ENCODE measurements at regions not wholly inside any gene's neighbourhood (a gene's known extent, or its start where the extent isn't known, plus 50 kb on each side); places are given as distances from the start of the nearest gene placed in this dataset.

- H3K9me3 ChIP-seq (ENCODE audit: low read depth), result no peaks in the 10 kb centered on the region
- no peaks in the 10 kb centered on the region for H3K36me3 ChIP-seq (ENCODE audit: low read depth)
- no peaks in the 10 kb centered on the region for H3K4me1 ChIP-seq (ENCODE audit: insufficient read depth)
- no peak for DNase-seq
- WGBS, 2 experiments (ENCODE audit: low coverage in 1 of 2, low lambda C conversion rate in 2 of 2, missing lambda C conversion rate in 2 of 2), result 35 to 45% methylated on average over 10 of the region's 10 CpGs
- H2AFZ ChIP-seq, result no peak overlapping the region
- in situ Hi-C loops (cut with MboI), result no loop called here
- H3F3A ChIP-seq (ENCODE audit: insufficient read depth), result no peaks in the 10 kb centered on the region
- H3K27ac ChIP-seq, result no peak overlapping the region
- no peaks in the 10 kb centered on the region for H3K9me2 ChIP-seq (ENCODE audit: insufficient read depth)
- H3K9ac ChIP-seq, result no peak overlapping the region
- no peak overlapping the region for H3K4me3 ChIP-seq
- H3K79me2 ChIP-seq (ENCODE audit: insufficient read depth), result no peaks in the 10 kb centered on the region
- TF ChIP-seq EZH2phosphoT487 (IDR thresholded peaks at IDR 0.05; ENCODE audit: insufficient read depth, low read depth), result no peak
- no peak for TF ChIP-seq EZH2 (IDR thresholded peaks at IDR 0.05; ENCODE audit: insufficient read depth, poor library complexity, severe bottlenecking)
- H3K4me2 ChIP-seq (ENCODE audit: unreplicated experiment), result no peak overlapping the region
- H3K27me3 ChIP-seq (replicated peaks; ENCODE audit: insufficient read depth), result no peaks in the 10 kb centered on the region
- H4K20me1 ChIP-seq (ENCODE audit: insufficient read depth), result no peaks in the 10 kb centered on the region
Observed at GRCh38 chr22:48635816-48636215, 1191.9 kb downstream of the BRD1 start.

DNA sequence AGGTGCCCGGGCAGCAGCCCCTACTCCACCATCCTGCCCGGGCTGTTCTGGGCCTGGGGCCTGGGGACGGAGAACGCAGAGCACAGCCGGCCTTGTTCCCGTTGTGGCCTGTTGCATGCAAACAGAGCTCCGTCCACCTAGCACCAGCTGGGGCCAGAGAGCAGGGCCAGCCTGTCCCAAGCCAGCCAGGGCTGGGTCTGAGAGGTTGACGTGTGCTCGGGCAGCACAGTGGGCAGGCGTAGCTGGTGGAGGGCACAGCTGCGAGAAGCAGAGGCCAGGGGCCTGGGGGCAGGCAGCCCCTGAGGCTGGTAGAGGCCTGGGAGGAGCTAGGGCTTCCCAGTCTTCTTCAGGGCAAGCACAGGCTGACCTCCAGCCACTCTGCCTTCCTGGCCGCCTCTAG lies 1192.6 kb downstream of the BRD1 start:
- DNase-seq, result no peak
- 79 to 88% methylated on average over 12 of the region's 12 CpGs for WGBS, 2 experiments (ENCODE audit: low coverage in 1 of 2, low lambda C conversion rate in 2 of 2, missing lambda C conversion rate in 2 of 2)

GRCh38 chr22:48633996-48634836 lies 1193.5 kb downstream of the BRD1 start:
- no peaks in the 10 kb centered on the region for H3K27me3 ChIP-seq (replicated peaks; ENCODE audit: insufficient read depth)
- H3K4me2 ChIP-seq (ENCODE audit: unreplicated experiment), result no peak overlapping the region
- H3F3A ChIP-seq (ENCODE audit: insufficient read depth), result no peaks in the 10 kb centered on the region
- no peaks in the 10 kb centered on the region for H3K4me1 ChIP-seq (ENCODE audit: insufficient read depth)
- TF ChIP-seq EZH2 (IDR thresholded peaks at IDR 0.05; ENCODE audit: insufficient read depth, poor library complexity, severe bottlenecking) (no peak), EZH2phosphoT487 (IDR thresholded peaks at IDR 0.05; ENCODE audit: insufficient read depth, low read depth) (no peak)
- no peaks in the 10 kb centered on the region for H3K79me2 ChIP-seq (ENCODE audit: insufficient read depth)
- 76 to 78% methylated on average over 9 of the region's 9 CpGs for WGBS, 2 experiments (ENCODE audit: low coverage in 1 of 2, low lambda C conversion rate in 2 of 2, missing lambda C conversion rate in 2 of 2)
- H3K9ac ChIP-seq, result no peak overlapping the region
- no peaks in the 10 kb centered on the region for H3K36me3 ChIP-seq (ENCODE audit: low read depth)
- in situ Hi-C loops (cut with MboI), result no loop called here
- no peak overlapping the region for H2AFZ ChIP-seq
- no peak overlapping the region for H3K27ac ChIP-seq
- H4K20me1 ChIP-seq (ENCODE audit: insufficient read depth), result no peaks in the 10 kb centered on the region
- no peaks in the 10 kb centered on the region for H3K9me2 ChIP-seq (ENCODE audit: insufficient read depth)
- H3K4me3 ChIP-seq, result no peak overlapping the region
- no peaks in the 10 kb centered on the region for H3K9me3 ChIP-seq (ENCODE audit: low read depth)
- no peak for DNase-seq

More for the DNA sequence above, 1192.6 kb downstream of the BRD1 start:
- Histone ChIP-seq H3K4me2 (ENCODE audit: unreplicated experiment) (no peak overlapping the region), H4K20me1 (ENCODE audit: insufficient read depth) (no peaks in the 10 kb centered on the region), H3K79me2 (ENCODE audit: insufficient read depth) (no peaks in the 10 kb centered on the region), H3K4me3 (no peak overlapping the region), H3K9me3 (ENCODE audit: low read depth) (no peaks in the 10 kb centered on the region), H3K9ac (no peak overlapping the region), H3K9me2 (ENCODE audit: insufficient read depth) (no peaks in the 10 kb centered on the region), H3K27ac (no peak overlapping the region), H3K4me1 (ENCODE audit: insufficient read depth) (no peaks in the 10 kb centered on the region), H3F3A (ENCODE audit: insufficient read depth) (no peaks in the 10 kb centered on the region), H3K36me3 (ENCODE audit: low read depth) (no peaks in the 10 kb centered on the region), H2AFZ (no peak overlapping the region), H3K27me3 (replicated peaks; ENCODE audit: insufficient read depth) (no peaks in the 10 kb centered on the region)
- in situ Hi-C loops (cut with MboI), result no loop called here
- no peak for TF ChIP-seq EZH2phosphoT487 (IDR thresholded peaks at IDR 0.05; ENCODE audit: insufficient read depth, low read depth)
- TF ChIP-seq EZH2 (IDR thresholded peaks at IDR 0.05; ENCODE audit: insufficient read depth, poor library complexity, severe bottlenecking), result no peak

GRCh38 chr22:48632646-48633246 lies 1194.9 kb downstream of the BRD1 start:
- 53 to 61% methylated on average over 17 of the region's 17 CpGs for WGBS, 2 experiments (ENCODE audit: low coverage in 1 of 2, low lambda C conversion rate in 2 of 2, missing lambda C conversion rate in 2 of 2)
- in situ Hi-C loops (cut with MboI), result no loop called here
- Histone ChIP-seq H4K20me1 (ENCODE audit: insufficient read depth) (no peaks in the 10 kb centered on the region), H3F3A (ENCODE audit: insufficient read depth) (no peaks in the 10 kb centered on the region), H3K36me3 (ENCODE audit: low read depth) (no peaks in the 10 kb centered on the region), H3K9me3 (ENCODE audit: low read depth) (no peaks in the 10 kb centered on the region), H3K4me2 (ENCODE audit: unreplicated experiment) (no peak overlapping the region), H3K27ac (no peak overlapping the region), H3K4me3 (no peak overlapping the region), H2AFZ (no peak overlapping the region), H3K27me3 (replicated peaks; ENCODE audit: insufficient read depth) (no peaks in the 10 kb centered on the region), H3K79me2 (ENCODE audit: insufficient read depth) (no peaks in the 10 kb centered on the region), H3K9ac (no peak overlapping the region), H3K4me1 (ENCODE audit: insufficient read depth) (no peaks in the 10 kb centered on the region), H3K9me2 (ENCODE audit: insufficient read depth) (no peaks in the 10 kb centered on the region)
- no peak for DNase-seq
- TF ChIP-seq EZH2phosphoT487 (IDR thresholded peaks at IDR 0.05; ENCODE audit: insufficient read depth, low read depth) (no peak), EZH2 (IDR thresholded peaks at IDR 0.05; ENCODE audit: insufficient read depth, poor library complexity, severe bottlenecking) (no peak)
